ENCODE measurements at regions not wholly inside any gene's neighbourhood (a gene's known extent, or its start where the extent isn't known, plus 50 kb on each side); places are given as distances from the start of the nearest gene placed in this dataset.

DNA sequence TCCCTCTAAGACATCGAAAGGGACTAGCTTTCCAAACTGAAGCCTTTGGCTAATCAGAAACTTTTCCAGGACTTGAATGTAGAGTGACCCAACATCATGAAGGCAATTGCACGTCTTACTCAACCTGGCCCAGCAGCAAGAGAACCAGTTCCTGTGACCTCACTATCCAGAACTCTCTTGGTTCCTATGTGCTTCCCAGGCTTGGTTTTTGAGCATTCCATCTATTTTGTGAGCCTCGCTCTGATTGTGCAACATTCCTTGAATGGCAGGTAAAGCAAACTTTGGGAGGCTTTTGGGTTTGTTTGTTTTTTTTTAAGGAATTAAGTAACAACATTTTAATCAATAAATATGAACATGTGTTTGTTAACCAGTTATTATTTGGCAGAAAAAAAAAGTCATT is 183.6 kb upstream of the EGLN3 start:
- no peak for DNase-seq (ENCODE audit: low spot score)

DNA sequence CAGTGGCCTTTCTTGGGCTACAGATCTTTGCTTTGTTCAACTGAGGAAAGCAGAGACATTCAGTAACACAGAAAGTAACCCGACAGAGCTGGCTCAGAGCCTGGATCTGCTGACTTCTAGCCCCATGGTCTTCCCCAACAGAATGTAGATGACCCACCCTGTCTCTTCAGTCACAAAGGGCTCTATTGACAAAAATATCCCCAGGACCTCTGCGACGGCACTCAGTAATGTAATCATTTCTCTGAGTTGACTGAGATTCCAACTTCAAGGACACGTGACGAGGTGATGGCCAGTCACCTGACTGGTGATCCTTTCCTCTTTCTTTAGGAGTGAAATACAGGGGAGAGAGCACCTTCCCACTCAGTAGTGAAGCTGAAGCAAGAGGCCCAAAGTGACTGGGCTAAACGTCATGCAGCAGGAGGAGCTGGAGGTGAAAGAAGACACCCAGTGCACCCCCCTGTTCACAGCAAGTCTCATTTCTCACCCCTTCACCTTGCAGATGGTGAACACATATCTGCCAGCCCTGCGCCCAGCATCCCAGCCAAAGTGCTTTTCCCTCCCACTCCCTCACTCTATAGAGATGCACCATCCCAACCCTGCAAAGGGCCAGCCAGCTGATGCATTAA is 179.2 kb upstream of the EGLN3 start:
- no peak for DNase-seq (ENCODE audit: low spot score)

DNA sequence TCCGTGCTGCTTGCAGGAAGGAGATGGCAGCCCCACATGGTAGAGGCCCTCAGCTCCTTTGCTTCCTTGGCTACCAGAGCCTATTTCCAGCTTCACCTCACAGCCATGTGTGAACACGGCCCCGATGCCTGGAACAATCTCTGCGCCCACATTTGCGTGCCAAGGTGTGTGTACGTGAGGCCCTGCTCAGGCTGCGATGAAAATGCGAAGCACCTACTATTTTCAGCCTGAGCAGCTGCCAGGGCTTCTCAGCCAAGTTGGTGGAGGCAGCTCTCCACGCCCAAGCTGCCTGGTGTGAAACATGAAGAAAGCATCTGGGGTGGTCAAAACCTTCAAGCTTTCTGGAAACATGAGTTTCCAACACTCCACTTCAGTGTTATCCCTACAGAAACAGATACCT is 177.8 kb upstream of the EGLN3 start:
- no peak for DNase-seq (ENCODE audit: low spot score)

DNA sequence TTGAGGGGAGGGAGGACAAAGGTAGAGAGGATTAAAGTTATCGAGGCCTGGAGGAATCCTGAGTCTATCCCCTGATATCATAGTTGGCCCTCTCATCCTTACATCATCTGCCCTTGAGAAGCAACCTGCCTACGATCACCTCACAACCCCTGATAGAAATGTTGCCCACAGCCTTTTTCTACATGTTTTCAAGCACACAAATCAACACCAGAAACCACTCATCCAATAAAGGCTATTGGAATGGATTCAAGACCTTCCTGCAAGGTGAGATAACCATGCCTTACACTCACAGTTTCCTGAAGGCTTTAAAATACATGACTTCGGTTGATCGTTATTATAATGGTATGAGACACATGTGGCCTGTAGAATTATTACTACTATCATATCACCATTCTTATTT is 175.7 kb upstream of the EGLN3 start:
- no peak for DNase-seq (ENCODE audit: low spot score)

DNA sequence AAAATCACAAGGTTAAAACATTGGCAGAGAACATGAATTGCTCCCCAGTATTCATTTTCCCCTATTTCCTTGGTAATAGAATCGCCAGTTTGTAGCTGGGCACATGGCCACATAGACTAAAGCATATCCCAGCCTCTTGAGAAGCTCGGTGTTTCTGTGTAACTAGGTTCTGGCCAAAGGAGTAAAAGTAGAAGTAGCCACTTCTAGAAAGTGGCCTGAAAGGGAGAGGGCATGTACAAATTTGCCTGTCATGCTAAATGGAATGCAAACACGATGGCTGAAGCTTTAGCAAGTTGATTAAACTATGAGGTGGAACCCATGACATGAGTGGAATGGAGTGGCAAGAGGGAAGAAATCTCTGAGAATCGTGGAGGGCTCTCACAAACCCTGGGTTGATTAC is 173.7 kb upstream of the EGLN3 start:
- no peak for DNase-seq (ENCODE audit: low spot score)

DNA sequence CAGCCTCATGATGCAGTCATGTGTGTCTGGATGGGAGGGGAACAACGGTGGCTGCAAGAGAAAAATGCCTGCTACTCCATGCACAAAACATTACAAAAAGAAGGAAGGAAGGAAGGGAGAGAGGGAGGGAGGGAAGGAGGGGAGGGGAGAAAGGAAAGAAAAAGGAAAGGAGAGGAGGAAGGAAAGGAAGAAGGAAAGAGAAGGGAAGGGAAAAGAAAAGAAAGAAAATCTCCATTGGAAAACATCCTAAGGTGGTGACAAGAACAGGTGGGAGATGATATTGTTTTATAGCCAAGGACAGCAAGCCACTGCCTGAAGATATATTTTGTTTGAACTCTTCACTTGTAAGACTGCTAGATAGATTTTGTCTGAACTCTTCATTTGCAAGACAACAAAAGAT is 171.8 kb upstream of the EGLN3 start:
- no peak for DNase-seq (ENCODE audit: low spot score)

DNA sequence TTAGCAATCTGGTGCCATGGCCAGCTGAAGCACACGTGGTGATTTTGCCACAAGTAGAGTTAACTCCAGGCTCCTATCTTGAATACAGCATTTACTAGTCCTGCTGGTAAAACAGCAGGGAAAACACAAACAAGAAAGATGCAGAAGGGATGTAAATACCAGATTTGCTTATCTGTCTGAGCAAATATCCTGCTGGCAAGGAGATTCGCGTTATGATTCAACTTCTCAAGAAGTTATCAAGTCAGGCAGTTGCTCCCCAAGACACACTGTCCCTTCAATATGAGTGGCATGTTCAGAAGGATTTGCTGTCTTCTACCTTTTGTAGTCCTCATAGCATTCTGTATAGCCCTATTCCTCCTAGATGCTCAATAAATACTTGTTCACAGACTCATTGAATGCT is 171.2 kb upstream of the EGLN3 start:
- no peak for DNase-seq (ENCODE audit: low spot score)

DNA sequence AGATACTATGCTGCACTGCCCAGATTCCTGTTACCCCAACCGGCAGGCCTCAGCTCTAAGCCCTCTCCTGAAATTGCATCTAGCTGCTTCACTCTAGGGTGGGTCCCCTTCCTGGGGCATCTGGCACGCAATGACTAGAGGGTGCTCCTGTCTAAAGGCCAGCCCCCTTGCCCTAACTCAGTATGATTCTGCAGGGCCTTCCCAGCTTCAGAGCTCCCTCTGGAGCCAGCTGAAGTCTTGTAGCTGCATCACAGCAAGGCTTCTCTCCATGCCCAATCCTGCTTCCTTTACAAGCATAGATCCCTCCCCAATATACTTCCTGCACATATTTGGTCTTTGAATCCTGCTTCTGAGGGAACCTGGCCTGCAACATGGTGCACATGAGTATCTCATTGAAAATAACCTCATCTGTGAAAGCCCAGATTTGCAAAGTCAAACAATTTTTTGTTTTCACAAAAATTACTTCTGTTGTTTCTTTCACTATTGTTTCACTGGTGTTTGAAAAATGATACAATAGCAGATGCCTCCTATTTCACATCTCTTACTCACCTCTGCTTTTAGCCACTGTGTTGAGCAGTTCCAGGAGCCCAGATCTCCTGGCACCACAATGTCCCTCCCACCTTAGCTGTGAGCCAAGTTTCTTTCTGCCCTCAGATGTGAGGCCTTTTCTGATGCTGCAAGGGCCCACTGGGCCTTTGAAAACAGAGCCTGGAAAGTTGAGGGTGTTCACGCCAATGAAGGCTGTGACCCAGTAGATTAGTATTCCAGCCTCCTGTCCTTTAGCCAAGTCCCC is 169.5 kb upstream of the EGLN3 start:
- no peak for DNase-seq (ENCODE audit: low spot score)

DNA sequence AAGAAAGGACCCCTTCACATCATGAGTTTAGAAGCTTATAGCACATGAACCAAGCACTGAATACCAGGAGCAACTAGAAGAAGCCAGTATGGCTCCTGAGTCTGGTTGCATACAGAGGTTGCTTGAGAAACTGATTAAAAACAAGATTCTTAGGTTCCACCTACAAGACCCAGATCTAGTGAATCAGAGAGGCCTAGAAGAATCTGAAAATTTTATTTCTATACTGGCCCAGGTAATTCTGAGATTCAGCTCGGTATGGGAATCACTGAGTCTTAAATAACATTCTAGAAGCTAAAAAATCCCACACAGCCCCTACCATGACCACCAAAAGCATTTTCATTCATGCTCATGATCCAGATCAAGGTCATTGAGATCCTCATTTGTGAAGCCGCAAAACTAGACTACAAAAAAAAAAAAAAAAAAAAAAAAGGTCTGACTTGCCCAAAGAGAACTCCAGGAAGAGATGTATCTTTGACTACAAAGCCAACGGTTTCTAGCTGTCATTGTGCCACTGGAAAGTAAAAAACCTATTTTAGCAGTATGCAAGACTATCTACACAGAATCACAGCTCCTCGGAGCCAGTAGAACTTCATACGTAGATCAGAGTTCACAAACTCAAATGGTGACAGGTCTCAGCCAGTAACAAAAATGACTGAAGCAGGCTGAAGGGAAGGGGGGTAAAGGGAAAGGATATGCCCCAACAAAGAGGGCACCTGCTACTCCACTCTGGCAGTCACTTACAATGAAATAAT is 168.4 kb upstream of the EGLN3 start:
- no peak for DNase-seq (ENCODE audit: low spot score)

DNA sequence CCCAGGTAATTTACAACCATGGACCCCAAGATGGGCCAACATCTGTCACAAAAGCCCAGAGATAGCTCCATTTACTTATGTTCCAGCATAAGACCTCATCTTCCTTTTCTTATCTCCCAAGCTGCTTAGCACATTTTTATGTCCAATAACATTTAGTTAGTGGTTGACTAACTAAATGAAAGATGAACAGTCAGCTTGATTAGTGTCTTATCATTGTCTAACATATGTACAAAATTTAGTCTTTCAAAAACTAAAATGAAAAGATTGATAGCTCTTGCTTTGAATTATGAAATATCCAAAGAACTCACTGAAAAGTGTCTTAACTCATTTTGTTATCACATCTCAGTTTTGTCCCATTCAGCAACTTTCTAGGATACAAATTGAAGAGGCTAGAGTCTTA is 163.1 kb upstream of the EGLN3 start:
- no peak for DNase-seq (ENCODE audit: low spot score)

DNA sequence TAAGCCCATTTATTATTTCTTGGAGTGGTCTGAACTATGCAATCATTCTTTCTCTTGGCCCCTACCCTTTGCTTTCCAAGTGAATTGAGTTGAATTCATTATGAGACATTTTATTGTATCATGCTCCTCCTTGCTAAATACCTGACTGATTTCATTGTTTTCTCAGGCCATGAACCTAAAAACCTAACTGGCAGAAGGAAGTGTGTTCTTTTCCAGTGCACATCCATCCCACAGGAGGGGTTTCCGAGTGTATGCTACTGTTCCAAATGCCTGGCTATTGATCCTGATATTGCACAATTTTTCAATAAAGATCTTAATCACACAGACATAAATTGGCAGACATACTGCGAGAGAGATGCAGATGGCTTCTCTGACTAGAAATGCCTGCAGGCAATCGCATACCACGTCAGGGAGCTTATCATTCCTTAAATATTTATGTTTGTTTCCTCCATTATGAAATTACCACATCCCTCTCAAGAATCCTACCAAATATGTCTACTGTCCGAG is 162.2 kb upstream of the EGLN3 start:
- peak; percentile 20 for DNase-seq (ENCODE audit: low spot score)

DNA sequence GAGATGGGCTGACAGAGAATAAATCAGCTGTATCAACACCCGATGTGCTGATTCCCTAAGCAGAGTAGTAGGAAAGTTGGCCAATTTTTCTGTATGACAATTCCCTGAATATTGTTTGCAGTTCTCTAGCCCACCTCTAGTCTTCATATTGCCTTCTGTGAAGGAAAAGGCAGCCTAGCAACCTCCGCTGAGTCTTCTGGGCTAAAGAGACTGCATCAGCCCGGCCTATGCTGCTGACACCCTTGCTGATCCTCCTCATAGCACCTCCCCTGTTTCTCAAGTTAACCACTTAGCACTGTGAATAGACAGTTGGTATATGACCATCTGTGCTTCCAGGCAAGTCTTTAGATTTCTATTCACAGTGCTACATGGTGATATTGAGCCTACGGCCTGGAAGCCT is 161.1 kb upstream of the EGLN3 start:
- no peak for DNase-seq (ENCODE audit: low spot score)

DNA sequence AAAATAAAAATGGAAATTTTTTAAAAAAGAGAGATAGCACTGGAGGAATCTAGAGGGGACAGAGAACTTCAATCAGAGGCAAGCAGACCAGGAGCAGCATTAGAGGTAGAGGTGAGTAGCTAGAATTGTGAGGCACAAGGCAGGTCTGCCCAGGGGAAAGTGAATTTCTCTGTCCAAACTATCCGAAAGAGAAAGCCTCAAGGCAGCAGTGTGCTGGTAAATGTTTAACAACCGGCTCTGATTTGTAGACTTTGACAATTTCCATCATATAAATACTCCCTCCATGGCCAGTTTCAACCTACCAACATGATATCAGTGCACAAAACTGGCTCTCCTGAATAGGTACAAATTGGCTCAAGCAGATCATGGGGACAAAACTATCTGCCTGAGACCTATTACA is 160.6 kb upstream of the EGLN3 start:
- no peak for DNase-seq (ENCODE audit: low spot score)

DNA sequence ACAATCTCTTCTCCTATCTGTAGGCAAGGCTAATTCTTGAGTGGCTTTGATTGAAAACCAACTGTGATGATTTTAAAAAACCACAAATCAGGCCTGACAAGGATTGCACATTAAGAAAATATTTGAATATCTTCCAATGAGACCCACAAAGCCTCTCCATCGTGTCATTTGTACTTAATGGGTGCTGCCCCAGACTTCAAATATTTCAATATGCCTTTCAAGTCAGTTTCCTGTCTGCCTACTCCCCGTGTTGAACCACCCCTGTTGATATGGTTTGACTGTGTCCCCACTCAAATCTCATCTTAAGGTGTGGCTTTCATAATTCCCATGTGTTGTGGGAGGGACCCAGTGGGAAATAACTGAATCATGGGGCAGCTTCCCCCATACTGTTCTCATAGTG is 159.7 kb upstream of the EGLN3 start:
- no peak for DNase-seq (ENCODE audit: low spot score)

DNA sequence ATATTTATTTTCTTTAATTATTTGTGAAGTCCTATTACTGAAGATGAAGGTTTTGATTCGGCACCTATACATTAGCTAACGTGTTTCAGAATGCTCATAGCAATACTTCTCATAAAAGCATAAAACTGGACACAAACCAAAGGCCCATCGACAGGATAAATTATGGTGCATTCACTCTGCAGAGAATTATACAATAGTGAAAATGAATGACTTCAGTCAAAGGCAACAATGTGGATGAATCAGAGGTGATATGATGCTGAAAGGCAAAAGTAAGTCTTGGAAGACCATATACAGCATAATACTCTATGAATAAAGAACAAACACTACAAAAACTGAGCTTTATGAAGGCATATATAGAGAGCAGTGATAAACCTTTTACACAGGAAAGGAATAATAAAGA is 156.6 kb upstream of the EGLN3 start:
- DNase-seq (ENCODE audit: low spot score) = no peak

DNA sequence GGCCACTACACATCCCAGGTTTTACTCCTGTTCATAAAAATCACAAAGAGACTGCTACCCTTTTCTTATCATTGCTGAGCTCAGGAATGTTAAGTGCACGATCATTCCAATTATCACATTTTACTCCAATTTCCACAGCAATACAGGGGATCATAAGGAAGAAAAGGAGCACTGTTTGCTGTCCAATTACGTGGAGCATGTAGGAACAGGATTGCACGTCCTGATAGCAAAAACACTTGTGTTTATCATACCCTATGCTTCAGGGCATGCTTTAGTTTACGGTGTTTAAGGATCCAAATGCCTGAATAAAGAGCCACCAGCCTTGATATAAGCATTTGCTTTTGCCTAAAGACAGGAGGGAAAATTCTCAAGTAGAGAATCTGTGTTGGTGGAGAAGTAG is 155.4 kb upstream of the EGLN3 start:
- DNase-seq (ENCODE audit: low spot score) = no peak

DNA sequence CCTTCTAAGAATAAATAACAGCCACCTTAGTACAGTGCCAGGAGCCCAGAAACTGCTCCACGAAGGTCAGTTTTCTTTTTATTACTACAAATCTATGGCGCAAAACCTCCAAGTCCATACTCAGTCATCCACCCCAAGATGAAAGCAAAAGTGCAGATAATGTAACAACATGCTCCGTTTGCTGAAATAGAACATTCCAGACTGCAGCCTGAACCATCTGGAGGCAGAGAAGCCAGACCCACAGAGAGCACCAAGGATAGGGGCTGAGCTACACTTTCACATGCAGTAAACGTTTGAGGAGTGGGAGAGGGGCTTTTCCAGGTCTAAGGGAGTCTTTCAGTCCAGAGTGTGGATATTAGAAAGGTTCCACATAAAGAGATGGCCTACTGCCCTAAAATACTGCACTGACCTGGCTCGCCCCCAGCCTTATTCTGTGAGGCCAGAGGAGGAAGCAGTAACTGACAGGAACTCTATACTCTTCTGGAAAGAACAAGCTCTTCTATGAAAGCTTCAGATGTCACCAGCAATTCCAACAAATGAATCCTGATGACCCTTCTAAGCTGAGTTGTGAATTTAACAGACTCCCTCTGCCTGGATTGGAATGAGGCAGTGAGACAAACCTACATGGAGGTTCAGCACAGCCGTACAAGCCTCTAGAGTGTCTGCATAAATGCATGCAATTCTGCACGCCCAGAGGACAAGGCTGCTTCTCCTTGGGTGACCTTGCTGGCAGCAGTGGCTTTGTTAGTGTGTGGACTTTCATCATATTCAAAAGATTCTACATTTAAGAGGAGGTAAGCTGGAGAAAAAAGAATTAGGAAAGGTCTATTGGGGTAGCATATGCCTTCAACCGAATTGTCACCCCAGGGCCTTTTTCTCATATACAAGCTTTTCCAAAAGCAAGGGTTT is 153.9 kb upstream of the EGLN3 start:
- DNase-seq (ENCODE audit: low spot score) = no peak

DNA sequence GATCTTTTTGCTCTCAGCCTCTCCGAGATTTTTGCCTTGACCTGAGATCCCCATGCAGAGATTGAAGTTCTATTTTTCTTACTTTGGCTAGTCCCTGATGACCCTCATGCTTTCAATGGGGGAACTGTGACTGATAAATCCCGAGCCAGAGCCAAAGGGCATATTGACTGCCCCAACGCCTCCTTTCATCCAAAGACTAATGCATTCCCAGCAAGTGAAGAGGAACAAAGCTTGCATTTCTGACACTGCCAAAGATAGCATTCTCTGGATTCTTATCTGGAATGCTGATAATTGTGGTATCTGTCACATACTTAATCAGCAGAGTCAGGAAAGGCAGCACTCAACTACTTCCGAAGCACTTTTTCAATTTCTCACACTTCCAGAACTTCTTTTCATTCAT is 152.3 kb upstream of the EGLN3 start:
- DNase-seq (ENCODE audit: low spot score) = no peak

DNA sequence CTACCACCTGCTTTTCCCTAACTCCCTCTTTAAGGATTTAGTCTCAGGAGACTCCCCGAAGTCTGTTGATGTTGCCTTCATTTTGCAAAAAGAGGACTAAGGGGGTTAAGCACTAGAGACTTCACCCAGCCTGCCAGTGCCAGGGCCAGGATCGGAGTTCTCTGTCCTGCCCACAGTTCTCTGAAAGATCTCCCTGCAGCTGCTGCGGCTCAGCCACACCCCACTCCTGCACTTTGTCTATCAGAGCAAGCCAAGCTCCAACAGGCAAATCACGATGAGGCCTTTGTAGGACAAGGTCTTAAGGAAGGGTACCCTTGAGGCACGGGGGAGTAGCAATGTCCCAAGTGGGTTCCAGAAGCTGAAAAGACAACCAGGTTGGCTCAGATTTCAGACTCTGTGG is 148.8 kb upstream of the EGLN3 start:
- DNase-seq (ENCODE audit: low spot score) = peak; percentile 25

DNA sequence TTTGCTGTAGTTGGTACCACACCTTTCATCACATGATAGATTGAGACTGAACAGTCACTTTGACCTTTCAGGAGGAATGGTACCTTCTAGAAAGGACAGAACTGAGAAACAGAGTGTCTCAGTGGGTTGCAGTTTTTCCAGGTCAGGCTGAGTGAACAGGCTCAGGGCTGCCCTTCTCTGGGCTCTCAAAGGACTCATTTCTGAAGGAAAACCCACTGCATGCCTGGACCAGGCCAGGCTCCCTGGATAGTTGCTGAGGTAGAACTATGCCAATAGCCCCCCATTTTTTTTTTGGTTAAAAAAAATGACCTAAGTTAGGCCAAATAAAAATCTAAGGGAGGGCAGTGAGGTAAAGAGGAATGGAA is 148.1 kb upstream of the EGLN3 start:
- no peak for DNase-seq (ENCODE audit: low spot score)

DNA sequence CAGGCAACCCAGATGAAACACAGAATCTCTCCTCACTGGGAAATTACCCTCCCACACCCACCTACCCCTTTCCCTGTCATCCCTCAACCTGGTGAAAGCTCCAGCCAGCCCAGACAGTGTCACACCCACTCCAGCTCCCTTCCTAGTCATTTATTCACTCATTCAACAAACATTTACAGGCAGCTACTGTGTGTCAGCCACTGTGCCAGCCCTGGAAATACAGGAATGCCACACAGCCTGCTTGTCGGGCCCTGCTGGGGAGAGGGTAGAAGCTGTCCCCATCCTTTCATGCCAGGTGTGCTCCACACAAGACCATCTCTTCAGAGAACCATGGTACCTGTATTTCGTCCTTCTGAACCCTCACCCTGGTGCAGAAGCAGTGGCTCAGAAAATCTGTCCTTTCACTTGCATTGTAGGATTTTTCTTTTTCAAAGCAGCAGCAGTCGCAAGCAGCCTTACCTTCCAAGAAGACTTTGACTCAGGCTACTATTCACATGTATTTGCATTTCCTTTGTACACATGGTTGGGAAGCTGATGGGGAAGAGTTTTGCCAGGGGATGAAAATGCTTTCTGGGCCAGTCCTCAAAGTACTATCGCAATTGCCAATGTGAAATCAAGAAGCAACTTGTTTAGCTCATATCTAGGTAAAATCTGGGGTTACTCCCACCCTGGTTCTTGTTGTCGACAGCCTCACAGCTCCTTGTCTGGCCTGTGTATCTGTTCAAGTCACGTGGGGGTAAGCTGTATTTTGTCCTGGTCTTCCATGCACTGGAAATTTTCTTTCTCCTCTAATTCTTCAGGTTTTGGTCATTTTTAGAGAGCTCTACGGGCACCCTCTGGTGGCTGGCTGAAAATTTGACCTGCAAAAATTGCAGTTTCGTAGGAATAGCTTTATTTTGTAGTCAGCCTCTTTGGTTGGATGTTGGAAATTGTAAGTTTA is 147.4 kb upstream of the EGLN3 start:
- DNase-seq (ENCODE audit: low spot score) = peak; percentile 29

Measured in mucosa of gallbladder (tissue), 1 donor.